Fibroblast of lung (primary cell): ENCODE measurements at regions not wholly inside any gene's neighbourhood (a gene's known extent, or its start where the extent isn't known, plus 50 kb on each side); places are given as distances from the start of the nearest gene placed in this dataset.

Source experiments
- DNase-seq, 2 donors: peaks; one replicate each; pipeline versions ENCODE4 v3.0.0 to v3.0.0-alpha.2; 2010; ENCODE audit warnings: low read depth in 2 of 2
- H2AFZ ChIP-seq: 2 replicates; pipeline ENCODE4 v1.5.1; 2012; ENCODE audit warnings: low read length, control low read depth, inconsistent platforms
- H3K27ac ChIP-seq: 2 replicates; pipeline ENCODE4 v1.5.1; 2011; ENCODE audit warnings: low read length, control low read depth; ENCODE audit not compliant: insufficient read depth
- H3K27me3 ChIP-seq: 2 replicates; pipeline ENCODE4 v1.5.1; 2011; ENCODE audit warnings: mild to moderate bottlenecking, low read length; ENCODE audit not compliant: control insufficient read depth, insufficient read depth
- H3K36me3 ChIP-seq: 2 replicates; pipeline ENCODE4 v1.5.1; 2011; ENCODE audit warnings: low read length; ENCODE audit not compliant: control insufficient read depth, insufficient read depth
- H3K4me1 ChIP-seq: 2 replicates; pipeline ENCODE4 v1.5.1; 2011; ENCODE audit warnings: low read length; ENCODE audit not compliant: control insufficient read depth, insufficient read depth; ENCODE audit errors: extremely low read depth
- H3K4me2 ChIP-seq: 2 replicates; pipeline ENCODE4 v1.5.1; 2011; ENCODE audit warnings: low read length, control low read depth; ENCODE audit not compliant: insufficient read depth; ENCODE audit errors: extremely low read depth
- H3K4me3 ChIP-seq, 4 experiments: fragments of 200-600 bp in 1 of 4; sonication (generic) in 1 of 4; replicated peaks in 1 of 4; 2 replicates each; pipeline ENCODE4 v1.5.1; 2011 to 2016; ENCODE audit warnings: low read length in 4 of 4, low read depth in 3 of 4, mild to moderate bottlenecking in 3 of 4, control low read depth in 2 of 4, inconsistent platforms in 1 of 4, mixed read lengths in 1 of 4; ENCODE audit not compliant: insufficient read depth in 1 of 4; ENCODE audit errors: control extremely low read depth in 1 of 4
- H3K79me2 ChIP-seq: 2 replicates; pipeline ENCODE4 v1.5.1; 2012; ENCODE audit warnings: mild to moderate bottlenecking, low read length, inconsistent platforms; ENCODE audit not compliant: control insufficient read depth, insufficient read depth
- H3K9ac ChIP-seq: 2 replicates; pipeline ENCODE4 v1.5.1; 2011; ENCODE audit warnings: mild to moderate bottlenecking, low read length, control low read depth; ENCODE audit not compliant: insufficient read depth
- H3K9me3 ChIP-seq: 2 replicates; pipeline ENCODE4 v1.5.1; 2012; ENCODE audit warnings: low read depth, low read length; ENCODE audit not compliant: control insufficient read depth, insufficient read depth
- H4K20me1 ChIP-seq: 2 replicates; pipeline ENCODE4 v1.5.1; 2011; ENCODE audit warnings: low read length; ENCODE audit not compliant: control insufficient read depth, insufficient read depth; ENCODE audit errors: extremely low read depth
- CTCF ChIP-seq, 2 donors: IDR thresholded peaks in 1 of 2; conservative IDR thresholded peaks in 1 of 2; 1 replicate in 1 of 2; 2 replicates in 1 of 2; pipeline ENCODE4 v1.5.1; 2011 to 2012; ENCODE audit warnings: low read length in 2 of 2, control low read depth in 1 of 2, inconsistent platforms in 1 of 2, low read depth in 1 of 2, mild to moderate bottlenecking in 1 of 2
- EZH2 ChIP-seq: IDR thresholded peaks from 2 replicates; pipeline ENCODE4 v1.5.1; 2012; ENCODE audit warnings: low read length, control low read depth, mild to moderate bottlenecking; ENCODE audit errors: missing control alignments

- Histone ChIP-seq H3K9me3 (no peaks in the 10 kb centered on the region), H3K36me3 (no peaks in the 10 kb centered on the region), H3K27me3 (no peaks in the 10 kb centered on the region), H3K27ac (no peak overlapping the region), H3K4me3 (no peak overlapping the region), H3K79me2 (no peaks in the 10 kb centered on the region), H3K4me1 (no peaks in the 10 kb centered on the region), H3K4me2 (no peak overlapping the region), H4K20me1 (no peaks in the 10 kb centered on the region), H2AFZ (no peak overlapping the region), H3K9ac (no peak overlapping the region)
- no peak for TF ChIP-seq EZH2
- no peak for TF ChIP-seq CTCF (conservative IDR thresholded peaks at IDR 0.05 in 1 of 2, IDR thresholded peaks at IDR 0.05 in 1 of 2; ENCODE audit: low read depth in 1 of 2, low read length in 2 of 2)
- DNase-seq: peak in 1 of 2 donors; percentile 2
Observed at GRCh38 chr1:80250573-80251168, 1244.1 kb upstream of the ADGRL4 start.

- no peaks in the 10 kb centered on the region for H3K79me2 ChIP-seq
- no peak overlapping the region for H3K4me3 ChIP-seq
- no peaks in the 10 kb centered on the region for H3K9me3 ChIP-seq
- no peak for TF ChIP-seq CTCF (conservative IDR thresholded peaks at IDR 0.05 in 1 of 2, IDR thresholded peaks at IDR 0.05 in 1 of 2; ENCODE audit: low read depth in 1 of 2, low read length in 2 of 2)
- TF ChIP-seq EZH2: no peak
- H3K27me3 ChIP-seq: no peaks in the 10 kb centered on the region
- H4K20me1 ChIP-seq: no peaks in the 10 kb centered on the region
- no peak overlapping the region for H2AFZ ChIP-seq
- no peak for DNase-seq
- H3K27ac ChIP-seq: no peak overlapping the region
- no peaks in the 10 kb centered on the region for H3K36me3 ChIP-seq
- no peak overlapping the region for H3K4me2 ChIP-seq
- no peak overlapping the region for H3K9ac ChIP-seq
- no peaks in the 10 kb centered on the region for H3K4me1 ChIP-seq
Observed at GRCh38 chr1:80249699-80250098, 1243.2 kb upstream of the ADGRL4 start.

GRCh38 chr1:80248886-80249285, 1242.4 kb upstream of the ADGRL4 start:
- Histone ChIP-seq H3K4me3 (no peak overlapping the region), H3K27me3 (no peaks in the 10 kb centered on the region), H4K20me1 (no peaks in the 10 kb centered on the region), H3K79me2 (no peaks in the 10 kb centered on the region), H3K9me3 (no peaks in the 10 kb centered on the region), H3K36me3 (no peaks in the 10 kb centered on the region), H2AFZ (no peak overlapping the region), H3K4me1 (no peaks in the 10 kb centered on the region), H3K4me2 (no peak overlapping the region), H3K9ac (no peak overlapping the region), H3K27ac (no peak overlapping the region)
- peak; percentile 34 to 35 for DNase-seq
- no peak for TF ChIP-seq EZH2
- no peak for TF ChIP-seq CTCF (conservative IDR thresholded peaks at IDR 0.05 in 1 of 2, IDR thresholded peaks at IDR 0.05 in 1 of 2; ENCODE audit: low read depth in 1 of 2, low read length in 2 of 2)
